Lower leg skin (tissue), 3 donors: ENCODE measurements at regions not wholly inside any gene's neighbourhood (a gene's known extent, or its start where the extent isn't known, plus 50 kb on each side); places are given as distances from the start of the nearest gene placed in this dataset.

Experiments
- POLR2A ChIP-seq, 2 donors: fragments of 450-650 bp; IDR thresholded peaks; one replicate each; pipeline ENCODE4 v1.6.1; 2016 to 2017; ENCODE audit warnings: antibody characterized with exemption in 2 of 2, mild to moderate bottlenecking in 1 of 2, moderate library complexity in 1 of 2
- TF ChIP-seq, protein P1 (sequence below), 3 donors: fragments of 450-650 bp; IDR thresholded peaks; one replicate each; pipeline ENCODE4 v1.5.1; 2016; ENCODE audit warnings: antibody characterized with exemption in 3 of 3, mild to moderate bottlenecking in 3 of 3, moderate library complexity in 2 of 3

DNA sequence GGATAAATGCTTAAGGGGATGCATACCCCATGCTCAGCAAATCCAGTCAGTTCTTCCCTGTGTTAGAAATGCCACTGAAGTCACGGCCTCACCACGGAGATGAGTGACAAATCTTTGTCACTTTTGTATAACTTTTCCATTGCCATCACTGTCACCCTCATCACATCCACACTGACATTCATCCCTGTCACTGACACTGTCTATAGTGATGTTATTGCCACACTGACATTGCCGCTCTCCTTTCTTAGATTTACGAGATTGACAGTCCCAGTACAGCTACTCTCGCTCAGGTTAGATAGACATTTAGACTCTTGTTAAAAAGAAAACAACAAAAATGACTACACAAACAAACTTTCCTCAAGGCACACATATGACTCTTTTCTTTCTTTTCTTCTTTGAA is 910.7 kb upstream of the CNTN5 start:
- TF ChIP-seq, protein P1, sequence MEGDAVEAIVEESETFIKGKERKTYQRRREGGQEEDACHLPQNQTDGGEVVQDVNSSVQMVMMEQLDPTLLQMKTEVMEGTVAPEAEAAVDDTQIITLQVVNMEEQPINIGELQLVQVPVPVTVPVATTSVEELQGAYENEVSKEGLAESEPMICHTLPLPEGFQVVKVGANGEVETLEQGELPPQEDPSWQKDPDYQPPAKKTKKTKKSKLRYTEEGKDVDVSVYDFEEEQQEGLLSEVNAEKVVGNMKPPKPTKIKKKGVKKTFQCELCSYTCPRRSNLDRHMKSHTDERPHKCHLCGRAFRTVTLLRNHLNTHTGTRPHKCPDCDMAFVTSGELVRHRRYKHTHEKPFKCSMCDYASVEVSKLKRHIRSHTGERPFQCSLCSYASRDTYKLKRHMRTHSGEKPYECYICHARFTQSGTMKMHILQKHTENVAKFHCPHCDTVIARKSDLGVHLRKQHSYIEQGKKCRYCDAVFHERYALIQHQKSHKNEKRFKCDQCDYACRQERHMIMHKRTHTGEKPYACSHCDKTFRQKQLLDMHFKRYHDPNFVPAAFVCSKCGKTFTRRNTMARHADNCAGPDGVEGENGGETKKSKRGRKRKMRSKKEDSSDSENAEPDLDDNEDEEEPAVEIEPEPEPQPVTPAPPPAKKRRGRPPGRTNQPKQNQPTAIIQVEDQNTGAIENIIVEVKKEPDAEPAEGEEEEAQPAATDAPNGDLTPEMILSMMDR (IDR thresholded peaks at IDR 0.05), result no peak
- no peak for TF ChIP-seq POLR2A (IDR thresholded peaks at IDR 0.05)
